ENCODE measurements at regions not wholly inside any gene's neighbourhood (a gene's known extent, or its start where the extent isn't known, plus 50 kb on each side); places are given as distances from the start of the nearest gene placed in this dataset.

- no peak for DNase-seq
These were observed 82.6 kb upstream of the FUT8 start for GRCh38 chr14:65329911-65330310.

GRCh38 chr14:65330416-65330815, 82.1 kb upstream of the FUT8 start:
- no peak for DNase-seq

GRCh38 chr14:65331652-65332051, 80.9 kb upstream of the FUT8 start:
- no peak for DNase-seq

- DNase-seq: no peak
These were observed 80.2 kb upstream of the FUT8 start for GRCh38 chr14:65332141-65332871.

- no peak for DNase-seq
These were observed 78.4 kb upstream of the FUT8 start for GRCh38 chr14:65333943-65334687.

- DNase-seq: no peak
These were observed 77.6 kb upstream of the FUT8 start for GRCh38 chr14:65334765-65335410.

- DNase-seq: no peak
These were observed 77.1 kb upstream of the FUT8 start for GRCh38 chr14:65335411-65335947.

GRCh38 chr14:65336191-65336591, 76.3 kb upstream of the FUT8 start:
- DNase-seq: no peak

GRCh38 chr14:65339866-65340265, 72.7 kb upstream of the FUT8 start:
- no peak for DNase-seq

- no peak for DNase-seq
These were observed 68.5 kb upstream of the FUT8 start for GRCh38 chr14:65344011-65344410.

GRCh38 chr14:65345266-65345665, 67.3 kb upstream of the FUT8 start:
- DNase-seq: no peak

- DNase-seq: no peak
These were observed 66.1 kb upstream of the FUT8 start for GRCh38 chr14:65346474-65346873.

GRCh38 chr14:65346895-65347294, 65.6 kb upstream of the FUT8 start:
- no peak for DNase-seq

- no peak for DNase-seq
These were observed 64.4 kb upstream of the FUT8 start for GRCh38 chr14:65348137-65348536.

GRCh38 chr14:65349100-65349499, 63.4 kb upstream of the FUT8 start:
- no peak for DNase-seq

- no peak for DNase-seq
These were observed 60.9 kb upstream of the FUT8 start for GRCh38 chr14:65351493-65352194.

GRCh38 chr14:65352964-65353530, 59.5 kb upstream of the FUT8 start:
- no peak for DNase-seq

GRCh38 chr14:65354131-65354530, 58.4 kb upstream of the FUT8 start:
- DNase-seq: no peak

- no peak for DNase-seq
These were observed 57.8 kb upstream of the FUT8 start for GRCh38 chr14:65354715-65355114.

GRCh38 chr14:65356327-65356836, 56.1 kb upstream of the FUT8 start:
- DNase-seq: no peak

GRCh38 chr14:65357113-65357512, 55.4 kb upstream of the FUT8 start:
- no peak for DNase-seq

- DNase-seq: no peak
These were observed 54.8 kb upstream of the FUT8 start for GRCh38 chr14:65357689-65358088.

GRCh38 chr14:65359503-65359902, 53.0 kb upstream of the FUT8 start:
- no peak for DNase-seq
